HG03097 (cell line): ENCODE measurements at regions not wholly inside any gene's neighbourhood (a gene's known extent, or its start where the extent isn't known, plus 50 kb on each side); places are given as distances from the start of the nearest gene placed in this dataset.
"Not testable (repeated sequence)": the region's sequence is repeated elsewhere in the genome, so short reads cannot be mapped to it uniquely, and the experiment has no call there.

Experiments used
- ATAC-seq: cut with Tn5 transposase; IDR thresholded peaks from one replicate; pipeline ENCODE4 v1.9.1; 2021; ENCODE audit not compliant: unreplicated experiment, low FRiP score

DNA sequence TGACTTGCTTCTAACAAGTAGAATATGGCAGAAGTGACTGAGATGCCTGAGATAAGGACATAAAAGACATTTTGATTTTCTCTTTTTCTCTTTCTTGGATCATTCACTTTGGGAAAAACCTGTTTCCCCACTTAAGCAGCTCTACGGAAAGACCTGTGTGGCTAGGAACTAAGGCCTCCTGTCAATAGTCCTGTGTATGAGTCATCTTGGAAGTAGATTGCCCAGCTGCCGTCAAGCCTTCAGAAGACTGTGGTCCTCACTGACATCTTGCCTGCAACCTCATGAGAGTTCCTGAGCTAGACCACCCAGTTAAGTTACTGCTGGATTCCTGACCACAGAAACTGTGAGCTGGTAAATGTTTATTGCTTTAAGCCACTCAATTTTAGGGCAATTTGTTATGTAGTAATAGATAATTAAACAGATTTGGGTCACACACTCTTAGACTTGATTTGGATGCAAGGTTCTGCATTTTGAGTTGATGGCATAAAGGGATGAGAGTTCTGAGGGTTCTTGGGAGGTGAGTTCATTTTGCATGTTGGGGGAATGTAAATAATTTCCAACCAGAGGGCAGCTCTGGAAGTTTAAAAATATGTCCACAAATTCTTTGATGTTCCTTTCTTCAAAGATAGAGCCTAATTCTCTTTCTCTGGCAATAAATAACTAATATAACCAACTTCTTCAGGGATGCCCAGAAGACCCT lies 229.2 kb downstream of the SQOR start:
- ATAC-seq, result no peak

DNA sequence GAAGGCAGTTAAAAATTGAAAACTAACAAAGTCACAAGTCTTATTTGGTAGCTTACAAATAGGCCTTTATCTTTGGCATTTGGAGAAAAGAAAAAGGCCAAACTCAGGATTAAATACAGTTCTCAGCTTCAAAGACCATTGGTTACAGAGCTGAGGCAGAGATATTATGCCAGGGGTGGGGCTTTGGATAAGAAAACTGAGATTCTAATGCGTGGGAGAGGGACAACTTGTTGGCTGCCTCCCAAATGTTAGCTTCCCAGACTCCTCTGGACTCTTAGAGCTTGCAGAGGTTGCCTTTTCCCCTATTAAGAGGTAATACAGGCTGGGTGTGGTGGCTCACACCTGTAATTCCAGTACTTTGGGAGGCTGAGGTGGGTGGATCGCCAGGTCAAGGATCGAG lies 231.8 kb downstream of the SQOR start:
- no peak for ATAC-seq

GRCh38 chr15:45867281-45867680 lies 232.5 kb downstream of the SQOR start:
- no peak for ATAC-seq

- no peak for ATAC-seq
These were observed 233.4 kb downstream of the SQOR start for GRCh38 chr15:45868109-45868691.

- no peak for ATAC-seq
These were observed 234.3 kb downstream of the SQOR start for GRCh38 chr15:45869034-45869668.

DNA sequence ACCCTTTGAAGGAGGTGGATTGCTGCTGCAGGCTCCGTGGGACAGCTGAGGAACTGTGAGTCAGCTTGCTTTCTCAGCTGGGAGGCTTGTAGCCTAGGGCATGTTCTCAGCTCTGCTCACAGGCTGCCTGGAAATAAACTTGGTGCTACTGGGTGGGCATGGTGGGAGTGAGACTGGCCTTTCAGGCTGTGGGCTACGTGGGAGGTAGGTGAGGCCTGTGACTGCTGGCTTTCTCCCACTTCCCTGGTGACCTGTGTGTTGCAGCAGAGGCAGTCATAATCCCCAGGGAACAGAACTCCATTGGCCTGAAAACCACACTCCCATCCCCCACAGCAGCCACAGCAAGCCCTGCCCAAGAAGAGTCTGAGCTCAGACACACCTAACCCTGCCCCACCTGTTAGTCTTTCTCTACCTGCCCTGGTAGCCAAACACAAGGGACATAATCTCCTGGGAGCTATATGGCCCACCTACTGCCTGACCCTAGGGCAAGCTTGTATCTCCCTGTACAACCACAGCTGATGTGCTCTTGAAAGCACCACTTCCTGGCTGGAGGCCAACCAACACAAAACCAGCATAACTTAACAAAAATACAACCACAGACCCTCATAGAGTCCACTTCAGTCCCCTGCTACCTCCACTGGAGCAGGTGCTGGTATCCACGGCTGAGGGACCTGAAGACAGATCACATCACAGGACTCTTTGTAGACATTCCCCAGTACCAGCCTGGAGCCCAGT lies 236.5 kb downstream of the SQOR start:
- ATAC-seq, result no peak

DNA sequence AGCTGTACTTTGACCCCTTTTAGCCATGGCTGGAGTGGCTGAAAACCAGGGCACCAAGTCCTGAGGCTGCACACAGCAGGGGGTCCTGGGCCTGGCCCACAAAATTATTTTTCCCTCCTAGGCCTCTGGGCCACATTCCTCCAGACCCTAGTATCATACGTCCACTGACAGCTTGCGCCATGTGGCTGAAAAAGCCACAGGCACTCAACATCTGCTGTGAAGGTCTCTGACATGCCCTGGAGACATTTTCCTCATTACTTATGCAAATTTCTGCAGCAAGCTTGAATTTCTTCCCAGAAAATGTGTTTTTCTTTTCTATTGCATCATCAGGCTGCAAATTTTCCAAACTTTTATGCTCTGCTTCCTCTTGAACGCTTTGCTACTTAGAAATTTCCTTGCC lies 239.0 kb downstream of the SQOR start:
- no peak for ATAC-seq

- ATAC-seq, result not testable (repeated sequence)
These were observed 239.7 kb downstream of the SQOR start for GRCh38 chr15:45874566-45874965.

GRCh38 chr15:45884289-45884688 lies 249.5 kb downstream of the SQOR start:
- no peak for ATAC-seq

- no peak for ATAC-seq
These were observed 250.1 kb downstream of the SQOR start for GRCh38 chr15:45884755-45885445.

- no peak for ATAC-seq
These were observed 251.0 kb downstream of the SQOR start for GRCh38 chr15:45885801-45886200.

GRCh38 chr15:45891766-45892165 lies 256.9 kb downstream of the SQOR start:
- no peak for ATAC-seq

DNA sequence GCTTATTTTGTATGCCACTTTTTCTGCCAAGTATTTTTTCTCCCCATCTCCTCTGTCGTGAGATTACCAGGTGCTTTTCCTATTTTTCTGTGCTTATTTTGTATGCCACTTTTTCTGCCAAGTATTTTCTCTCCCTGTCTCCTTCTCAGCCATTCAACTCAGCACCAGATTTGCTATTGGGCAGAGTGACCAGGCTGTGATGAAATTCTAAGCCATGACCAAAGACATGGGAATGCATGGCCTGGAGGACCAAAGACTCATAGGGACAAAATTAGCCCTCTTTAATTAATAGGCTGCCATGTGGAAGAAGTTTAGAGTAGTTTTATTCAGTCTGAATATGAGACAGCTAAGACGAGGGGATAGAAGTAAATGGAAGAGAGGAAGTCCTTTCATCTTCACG lies 257.4 kb downstream of the SQOR start:
- ATAC-seq, result no peak

- ATAC-seq, result no peak
These were observed 268.5 kb downstream of the SQOR start for GRCh38 chr15:45903283-45903682.

DNA sequence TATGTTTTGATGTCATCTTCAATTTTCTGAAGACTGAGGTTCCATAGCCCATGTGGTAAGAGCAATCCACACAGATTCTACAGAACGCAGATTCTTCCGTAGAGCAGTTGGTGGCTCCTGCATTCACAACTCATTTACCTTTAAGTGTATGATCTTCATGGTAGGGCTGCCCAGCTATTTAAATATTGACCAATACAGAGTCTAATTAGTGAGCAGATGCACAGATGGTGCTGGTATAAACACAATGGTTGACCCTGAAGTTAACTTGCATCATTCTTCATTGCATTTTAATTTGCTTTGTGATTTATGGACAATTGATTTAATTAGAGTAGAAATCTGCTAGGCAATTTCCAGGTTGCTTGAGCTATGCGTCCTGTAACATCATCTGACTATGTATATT lies 269.2 kb downstream of the SQOR start:
- ATAC-seq, result no peak

GRCh38 chr15:45906230-45906629 lies 271.4 kb downstream of the SQOR start:
- ATAC-seq, result no peak

DNA sequence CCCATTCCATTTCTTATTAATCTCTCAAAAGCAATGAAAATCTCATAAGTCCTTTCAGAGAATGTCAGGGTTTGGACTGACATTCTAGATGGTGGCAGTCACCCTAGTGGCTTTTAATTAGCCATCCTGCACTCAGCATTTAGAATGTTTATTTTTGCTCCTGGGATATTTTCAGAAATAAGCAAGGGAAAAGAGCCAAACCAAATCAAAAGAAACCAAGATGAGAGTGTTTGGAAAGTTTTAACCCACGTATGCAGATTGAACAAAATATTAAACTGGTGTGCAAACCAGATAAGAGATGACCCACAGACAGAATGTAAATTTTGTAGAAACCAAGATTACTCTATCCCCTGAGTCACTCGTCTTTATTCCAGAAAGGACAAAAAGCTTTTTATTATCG lies 275.8 kb downstream of the SQOR start:
- ATAC-seq, result no peak

DNA sequence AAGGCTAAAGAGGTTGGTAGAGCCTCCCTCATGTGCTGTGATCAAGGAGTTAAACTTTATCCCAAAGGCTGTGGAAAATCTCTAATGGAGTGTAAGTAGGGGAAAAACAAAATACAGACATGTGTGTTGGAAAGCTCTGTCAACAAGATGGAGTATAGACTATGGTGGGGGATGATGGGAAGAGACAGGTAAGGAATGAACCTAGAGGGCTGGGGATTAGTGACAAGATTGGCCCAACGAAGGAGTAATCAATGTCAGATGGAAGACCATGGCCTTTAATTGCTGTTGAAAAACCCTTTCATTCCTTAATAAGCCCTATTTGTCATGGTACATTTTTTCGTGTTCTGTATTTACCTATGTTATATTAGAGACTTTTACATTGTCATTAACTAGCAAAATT lies 278.6 kb downstream of the SQOR start:
- no peak for ATAC-seq

GRCh38 chr15:45914425-45914824 lies 279.6 kb downstream of the SQOR start:
- no peak for ATAC-seq

GRCh38 chr15:45918839-45919238 lies 284.0 kb downstream of the SQOR start:
- ATAC-seq, result no peak

GRCh38 chr15:45919806-45920205 lies 285.0 kb downstream of the SQOR start:
- ATAC-seq, result no peak
